HG02884 (cell line): ENCODE measurements at regions not wholly inside any gene's neighbourhood (a gene's known extent, or its start where the extent isn't known, plus 50 kb on each side); places are given as distances from the start of the nearest gene placed in this dataset.

Source experiments
- ATAC-seq: cut with Tn5 transposase; IDR thresholded peaks from one replicate; pipeline ENCODE4 v1.9.1; 2021; ENCODE audit warnings: mild to moderate bottlenecking, moderate library complexity; ENCODE audit not compliant: unreplicated experiment

DNA sequence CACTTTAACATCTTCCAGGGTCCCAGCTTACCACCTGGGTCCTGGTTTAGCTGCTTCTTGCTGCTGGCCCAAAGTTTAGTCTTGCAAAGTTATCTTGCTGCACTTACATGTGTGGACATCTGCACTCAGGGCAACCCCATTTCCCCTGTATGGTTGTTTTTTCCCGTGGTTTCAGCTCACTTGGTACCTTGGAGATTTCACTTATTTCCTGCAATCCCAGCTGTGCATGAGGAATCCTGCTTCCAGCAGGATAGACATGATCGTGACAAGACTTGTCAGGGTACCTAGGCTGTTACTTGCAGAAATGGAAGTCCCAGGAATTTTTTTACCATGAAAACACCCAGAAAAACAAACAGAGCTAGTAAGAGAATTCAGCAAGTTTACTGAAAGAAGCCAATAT lies 95.9 kb upstream of the LEP start:
- no peak for ATAC-seq

DNA sequence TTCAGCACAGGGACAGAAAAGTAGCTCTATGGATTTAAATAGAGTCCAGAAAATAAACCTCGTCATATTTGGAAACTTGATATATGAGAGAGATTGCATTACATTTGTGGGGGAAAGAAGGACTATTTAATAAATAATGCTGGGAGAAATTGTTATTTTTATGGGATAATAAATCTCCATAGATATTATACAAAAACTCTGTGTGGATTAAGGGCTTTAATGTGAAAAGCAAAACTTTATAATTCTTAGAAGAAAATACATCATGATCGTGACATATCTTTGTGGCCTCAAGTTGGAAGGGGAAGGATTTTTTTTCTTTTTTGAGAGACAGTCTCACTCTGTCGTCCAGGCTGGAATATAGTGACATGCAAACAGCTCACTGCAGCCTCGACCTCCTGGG lies 95.0 kb upstream of the LEP start:
- ATAC-seq: no peak

- ATAC-seq: no peak
Observed at GRCh38 chr7:128148676-128149075, 92.4 kb upstream of the LEP start.

GRCh38 chr7:128150223-128150865 lies 90.7 kb upstream of the LEP start:
- no peak for ATAC-seq

- ATAC-seq: no peak
Observed at GRCh38 chr7:128151635-128152034, 89.4 kb upstream of the LEP start.

- ATAC-seq: no peak
Observed at GRCh38 chr7:128152721-128153120, 88.4 kb upstream of the LEP start.

DNA sequence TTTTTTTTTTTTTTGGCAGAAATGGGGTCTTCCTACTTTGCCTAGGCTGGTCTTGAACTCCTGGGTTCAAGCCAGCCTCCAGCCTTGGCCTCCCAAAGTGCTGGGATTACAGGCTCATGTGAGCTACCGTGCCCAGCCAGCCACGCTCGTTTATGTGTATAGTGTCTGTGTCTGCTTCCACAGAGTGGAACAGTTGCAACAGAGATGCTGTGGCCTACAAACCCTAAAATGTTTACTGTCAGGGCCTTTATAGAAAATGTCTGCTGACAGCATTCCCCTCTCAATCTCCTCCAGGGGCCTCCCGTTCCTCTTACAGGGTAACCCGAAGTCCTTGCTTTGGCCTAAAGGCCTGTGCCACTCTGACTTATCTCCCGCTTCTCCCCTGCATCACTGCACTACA lies 87.6 kb upstream of the LEP start:
- no peak for ATAC-seq

DNA sequence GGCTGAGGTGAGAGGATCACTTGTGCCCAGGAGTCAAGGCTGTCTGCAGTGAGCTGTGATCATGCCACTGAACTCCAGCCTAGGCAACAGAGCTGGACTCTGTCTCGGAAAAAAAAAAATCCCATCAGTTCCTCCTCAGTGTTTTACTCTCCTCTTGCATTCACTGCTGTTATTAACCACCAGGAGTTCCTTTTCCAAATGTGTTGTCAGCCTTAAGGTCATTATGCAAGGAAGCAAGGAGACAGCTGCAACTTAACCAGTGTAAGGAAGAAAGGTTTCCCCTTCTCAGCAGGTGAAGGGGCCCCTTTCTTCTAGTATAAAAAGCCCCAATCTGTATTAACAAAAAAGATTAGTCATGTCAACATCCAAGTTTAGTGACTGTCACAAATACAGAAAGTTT lies 86.6 kb upstream of the LEP start:
- ATAC-seq: no peak

DNA sequence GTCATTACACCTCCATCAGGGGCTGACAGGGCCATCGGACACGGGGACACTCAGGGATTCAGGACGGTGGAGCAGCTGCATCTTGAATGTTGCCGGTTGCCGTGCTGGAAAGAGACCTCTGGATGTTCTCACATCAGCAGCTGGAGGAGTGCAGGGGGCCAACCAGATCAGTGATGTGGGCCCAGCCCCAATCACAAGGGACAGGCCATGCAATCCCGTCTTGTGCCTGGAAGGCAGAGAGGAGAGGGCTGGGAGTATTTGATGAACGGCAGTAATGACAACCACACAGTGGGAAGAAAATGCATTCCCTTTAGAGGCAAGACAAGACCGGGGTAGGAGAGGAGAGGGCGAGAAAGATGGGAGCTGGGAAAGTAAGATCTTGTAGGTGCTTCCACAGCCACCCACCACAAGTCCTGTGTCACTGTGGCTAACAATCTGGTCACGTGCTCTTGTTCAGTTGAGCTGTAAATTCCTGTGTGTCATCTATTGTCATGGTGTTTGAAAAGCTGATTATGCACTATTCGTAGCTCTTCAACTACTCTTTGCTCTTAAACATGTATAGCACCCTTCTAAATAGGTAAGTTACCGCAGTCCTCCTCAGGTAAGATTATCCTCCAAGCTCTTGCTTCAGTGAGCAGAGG lies 85.9 kb upstream of the LEP start:
- ATAC-seq: no peak

GRCh38 chr7:128157906-128158305 lies 83.2 kb upstream of the LEP start:
- ATAC-seq: no peak

DNA sequence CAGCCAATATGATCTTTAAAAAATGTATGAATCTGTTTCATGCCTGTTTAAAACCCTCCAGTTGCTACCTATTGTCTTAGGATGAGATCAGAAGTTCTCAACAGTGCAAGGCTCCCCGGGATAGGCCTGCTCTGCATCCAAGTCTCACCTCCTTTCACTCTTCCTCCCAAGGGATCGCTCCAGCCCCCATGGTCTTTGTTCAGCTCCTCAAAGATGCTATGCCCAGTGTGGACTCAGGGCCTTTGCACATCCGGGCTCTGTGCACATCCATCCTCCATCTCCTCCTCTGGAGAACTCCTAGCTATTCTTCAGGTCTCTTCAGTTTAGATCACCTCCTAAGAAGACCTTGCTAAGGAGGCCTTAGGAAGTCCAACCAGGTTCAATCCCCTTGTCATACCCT lies 82.7 kb upstream of the LEP start:
- no peak for ATAC-seq

DNA sequence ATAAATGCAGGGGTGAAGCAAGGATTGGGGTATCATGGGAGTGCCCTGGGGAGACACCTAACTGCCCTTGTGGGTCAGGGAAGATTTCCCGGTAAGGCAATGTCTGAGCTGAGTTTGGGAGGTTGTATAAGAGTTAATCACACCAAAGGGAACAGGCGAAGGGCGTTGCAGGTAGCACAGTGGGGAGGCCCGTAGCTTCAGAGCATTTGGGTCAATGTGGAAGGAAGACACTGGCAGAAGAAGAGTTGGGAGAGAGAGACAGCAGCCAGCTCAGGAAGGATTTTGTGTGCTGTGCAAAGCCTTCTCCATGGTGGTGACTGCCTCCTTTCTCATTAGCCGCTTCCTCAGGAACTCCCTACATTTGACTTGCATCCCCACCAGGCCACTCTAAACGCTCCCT lies 80.8 kb upstream of the LEP start:
- ATAC-seq: no peak

DNA sequence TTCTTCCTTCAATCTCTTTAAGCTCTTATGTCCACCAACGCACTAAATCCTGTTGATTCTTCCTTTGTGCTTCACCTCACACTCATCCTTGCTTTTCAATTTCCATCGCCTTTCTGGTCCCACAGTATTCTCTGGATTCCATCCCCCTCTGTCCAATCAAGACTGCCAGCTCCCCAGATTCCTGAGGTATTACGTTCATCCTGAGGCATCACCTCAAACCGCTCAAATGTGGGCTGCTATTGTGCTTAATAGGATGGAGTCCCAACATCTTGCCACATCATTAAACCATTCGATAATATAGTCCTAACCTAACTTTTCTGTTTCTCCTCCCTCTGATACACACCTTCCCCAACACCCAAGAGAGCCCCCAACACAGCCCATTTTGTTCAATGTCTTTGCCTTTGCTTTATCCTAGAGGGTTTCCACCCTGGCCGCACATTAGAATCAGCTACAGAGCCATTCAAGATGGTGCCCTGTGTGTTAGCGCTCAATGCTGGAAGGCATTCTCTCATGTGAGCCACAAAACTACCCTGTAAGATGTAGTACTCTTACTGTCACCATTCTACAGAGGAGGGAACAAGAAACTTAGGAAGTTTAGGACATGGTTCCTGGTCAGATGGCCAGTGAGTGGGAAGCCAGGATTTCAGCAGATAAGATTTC lies 79.5 kb upstream of the LEP start:
- ATAC-seq: no peak

DNA sequence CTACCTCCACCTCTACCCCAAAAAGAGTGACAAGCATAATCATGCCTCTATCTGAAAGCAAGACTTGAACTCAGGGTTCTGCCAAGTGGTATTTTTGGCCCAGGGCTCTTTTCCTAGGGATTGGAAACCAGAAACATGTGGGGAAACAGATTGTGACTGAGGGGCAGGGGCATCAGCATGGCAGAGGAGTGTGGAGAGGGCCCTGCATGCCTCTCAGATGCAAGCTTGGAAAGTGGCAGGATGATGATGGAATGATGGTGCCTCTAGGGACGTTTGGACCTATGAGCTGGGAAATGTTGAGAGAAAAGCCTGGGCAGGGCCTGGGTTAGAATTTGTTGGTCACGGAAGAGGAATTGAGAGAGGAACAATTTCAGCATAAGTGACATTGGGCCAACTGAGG lies 78.4 kb upstream of the LEP start:
- ATAC-seq: no peak

- ATAC-seq: no peak
Observed at GRCh38 chr7:128163473-128163872, 77.6 kb upstream of the LEP start.

DNA sequence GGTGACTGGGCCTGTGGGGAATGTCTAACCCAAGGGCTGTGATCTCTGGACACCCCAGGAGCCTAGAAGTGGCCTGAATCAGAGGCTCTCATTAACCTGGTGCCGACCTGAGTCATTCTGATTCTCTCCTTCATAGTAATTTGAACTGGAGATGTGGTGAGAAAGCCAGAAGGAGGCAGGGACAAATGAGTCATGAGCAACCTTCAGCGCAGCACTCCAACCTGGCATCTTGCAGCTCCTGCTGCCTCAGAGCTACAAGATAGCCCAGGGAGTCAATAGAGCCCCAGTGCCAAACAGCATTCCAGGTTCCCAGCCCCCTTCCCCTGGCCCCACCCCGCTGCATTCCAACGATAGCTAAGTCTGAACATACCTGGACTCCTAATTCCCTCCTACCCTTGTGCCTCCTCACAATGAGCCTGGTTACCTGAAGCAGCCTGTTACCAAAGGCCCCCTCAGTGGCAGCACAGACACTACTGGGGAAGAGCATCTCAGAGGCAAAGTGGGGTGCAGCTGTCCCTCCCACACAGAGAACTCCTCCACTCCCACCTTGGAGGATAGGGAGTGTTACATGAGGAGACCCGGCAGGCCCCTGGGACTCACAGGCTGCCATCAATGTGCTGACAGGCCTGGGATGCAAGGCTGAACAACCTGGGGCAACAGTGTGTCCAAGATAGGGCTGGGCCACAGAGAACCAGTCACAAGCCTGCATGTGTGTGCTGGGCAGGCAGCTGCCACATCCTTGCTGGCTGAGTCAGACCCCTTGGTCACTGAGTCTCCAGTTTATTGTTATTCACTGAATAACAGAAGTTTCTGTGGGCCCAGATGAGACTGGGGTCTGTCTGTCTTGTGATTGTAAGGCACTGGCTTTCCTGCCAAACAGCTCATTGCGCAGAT lies 76.8 kb upstream of the LEP start:
- ATAC-seq: no peak

- no peak for ATAC-seq
Observed at GRCh38 chr7:128164955-128165670, 76.0 kb upstream of the LEP start.

DNA sequence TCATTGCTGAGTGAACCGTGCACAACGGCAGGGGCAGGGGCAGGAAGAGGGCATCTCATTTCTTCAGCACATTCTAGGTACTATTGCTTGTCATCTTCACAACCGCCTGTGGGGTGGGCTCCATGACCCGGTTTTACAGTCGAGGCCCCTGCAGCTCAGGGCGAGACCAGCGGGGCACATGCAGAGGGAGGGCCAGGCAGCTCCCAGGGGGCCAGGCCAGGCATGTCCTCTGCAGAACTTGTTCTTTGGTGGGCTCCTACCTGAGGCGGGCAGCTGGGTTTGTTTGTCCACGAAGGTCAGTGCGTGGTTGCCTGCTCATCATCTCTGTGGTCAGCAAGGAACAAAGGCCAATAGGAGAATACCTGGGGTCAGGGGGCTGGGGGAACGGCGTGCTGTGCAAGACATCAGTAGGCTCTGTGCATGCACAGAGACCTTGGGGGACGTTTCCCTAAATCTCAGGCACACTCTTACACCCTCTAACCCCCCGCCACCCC lies 75.1 kb upstream of the LEP start:
- ATAC-seq: no peak

DNA sequence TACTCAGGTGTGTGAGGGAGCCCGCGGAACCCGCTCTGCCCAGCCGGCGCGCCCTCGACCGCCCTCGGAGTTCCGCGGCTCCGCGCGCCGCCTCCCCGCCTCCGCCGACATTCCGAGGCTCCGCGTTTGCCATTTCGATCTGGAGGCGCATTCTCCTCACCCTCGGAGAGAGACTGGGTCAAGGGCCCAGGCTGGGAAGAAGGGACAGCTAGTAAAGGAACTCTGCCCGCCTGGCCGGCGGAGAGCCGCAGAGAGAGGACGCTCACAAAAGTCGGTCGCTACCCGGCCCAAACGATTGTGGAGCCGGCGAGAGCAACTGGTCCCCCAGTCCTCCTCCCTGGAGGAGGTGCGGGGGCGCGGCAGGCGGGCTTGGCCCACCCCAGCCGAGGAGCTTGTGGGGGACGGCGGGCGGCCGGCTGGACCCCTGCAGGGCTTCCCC lies 74.5 kb upstream of the LEP start:
- ATAC-seq: no peak

DNA sequence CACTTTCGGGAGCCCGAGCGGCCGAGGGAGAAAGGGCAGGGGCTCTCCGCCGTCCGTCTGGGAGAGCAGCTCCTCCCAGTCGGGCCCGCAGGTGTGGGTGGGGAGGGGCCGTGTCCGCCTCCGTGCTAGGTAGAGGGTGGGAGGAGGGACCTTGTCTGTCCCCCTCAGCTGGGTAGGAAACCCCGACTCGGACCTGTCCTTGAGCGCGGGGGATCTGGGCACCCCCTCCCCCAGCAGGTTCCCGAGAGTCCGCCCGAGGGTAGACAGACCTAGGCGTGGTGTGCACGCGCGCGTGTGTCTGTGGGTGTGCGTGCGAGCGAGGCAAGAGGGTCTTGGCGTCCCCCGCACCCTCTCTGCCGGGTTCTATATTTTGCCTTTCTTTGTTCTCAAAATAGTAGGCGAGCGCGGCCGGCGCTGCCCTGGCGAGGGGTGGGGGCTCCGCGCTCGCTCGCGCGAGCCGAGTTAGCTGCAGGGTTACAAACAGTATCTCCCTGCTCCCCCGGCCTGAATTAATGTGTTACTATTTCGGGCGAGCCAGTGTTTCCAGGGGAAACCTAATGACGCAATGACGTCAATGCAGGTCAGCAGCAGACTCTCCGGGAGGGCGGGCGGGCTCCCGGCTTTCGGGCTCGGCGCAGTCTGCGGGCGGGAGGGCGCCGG lies 73.9 kb upstream of the LEP start:
- ATAC-seq: no peak
